ENCODE measurements at regions not wholly inside any gene's neighbourhood (a gene's known extent, or its start where the extent isn't known, plus 50 kb on each side); places are given as distances from the start of the nearest gene placed in this dataset.

- H3K9ac ChIP-seq (ENCODE audit: insufficient read depth in 1 of 2, low read length in 2 of 2): no peak overlapping the region
- DNase-seq (no peak), ATAC-seq (ENCODE audit: insufficient read depth, low FRiP score) (no peak)
- no peaks in the 10 kb centered on the region for H3K27me3 ChIP-seq (ENCODE audit: control insufficient read depth in 3 of 3, insufficient read depth in 3 of 3, low read length in 2 of 3)
- no peaks in the 10 kb centered on the region for H3K36me3 ChIP-seq (ENCODE audit: control insufficient read depth in 4 of 4, insufficient read depth in 4 of 4, low read length in 4 of 4)
- H3K4me1 ChIP-seq (ENCODE audit: control insufficient read depth in 5 of 5, insufficient read depth in 5 of 5, low read length in 5 of 5): no peaks in the 10 kb centered on the region
- TF ChIP-seq CTCF (IDR thresholded peaks at IDR 0.05; ENCODE audit: control extremely low read depth, extremely low read depth): no peak
- 89 to 92% methylated on average over 6 of the region's 6 CpGs for WGBS, 2 donors
- no peak overlapping the region for H3K27ac ChIP-seq (ENCODE audit: low read depth in 1 of 2, low read length in 1 of 2)
- H3K4me3 ChIP-seq: no peak overlapping the region
- H3K9me3 ChIP-seq (ENCODE audit: control insufficient read depth in 4 of 4, insufficient read depth in 3 of 4, low read length in 3 of 4): no peaks in the 10 kb centered on the region
These were observed 130.4 kb upstream of the CLINT1 start for GRCh38 chr5:157989296-157989695.

- Histone ChIP-seq H3K27ac (ENCODE audit: low read depth in 1 of 2, low read length in 1 of 2) (no peak overlapping the region), H3K4me1 (ENCODE audit: control insufficient read depth in 5 of 5, insufficient read depth in 5 of 5, low read length in 5 of 5) (no peaks in the 10 kb centered on the region), H3K9me3 (ENCODE audit: control insufficient read depth in 4 of 4, insufficient read depth in 3 of 4, low read length in 3 of 4) (no peaks in the 10 kb centered on the region), H3K4me3 (no peak overlapping the region), H3K36me3 (ENCODE audit: control insufficient read depth in 4 of 4, insufficient read depth in 4 of 4, low read length in 4 of 4) (no peaks in the 10 kb centered on the region), H3K9ac (ENCODE audit: insufficient read depth in 1 of 2, low read length in 2 of 2) (no peak overlapping the region), H3K27me3 (ENCODE audit: control insufficient read depth in 3 of 3, insufficient read depth in 3 of 3, low read length in 2 of 3) (no peaks in the 10 kb centered on the region)
- DNase-seq (no peak), ATAC-seq (ENCODE audit: insufficient read depth, low FRiP score) (no peak)
- no peak for TF ChIP-seq CTCF (IDR thresholded peaks at IDR 0.05; ENCODE audit: control extremely low read depth, extremely low read depth)
- 93 to 95% methylated on average over 15 of the region's 15 CpGs for WGBS, 2 donors
These were observed 128.3 kb upstream of the CLINT1 start for GRCh38 chr5:157987259-157987658.

GRCh38 chr5:157986431-157986990 lies 127.6 kb upstream of the CLINT1 start:
- no peak overlapping the region for H3K27ac ChIP-seq (ENCODE audit: low read depth in 1 of 2, low read length in 1 of 2)
- H3K27me3 ChIP-seq (ENCODE audit: control insufficient read depth in 3 of 3, insufficient read depth in 3 of 3, low read length in 2 of 3): no peaks in the 10 kb centered on the region
- H3K9ac ChIP-seq (ENCODE audit: insufficient read depth in 1 of 2, low read length in 2 of 2): no peak overlapping the region
- no peaks in the 10 kb centered on the region for H3K4me1 ChIP-seq (ENCODE audit: control insufficient read depth in 5 of 5, insufficient read depth in 5 of 5, low read length in 5 of 5)
- DNase-seq (no peak), ATAC-seq (ENCODE audit: insufficient read depth, low FRiP score) (no peak)
- no peaks in the 10 kb centered on the region for H3K36me3 ChIP-seq (ENCODE audit: control insufficient read depth in 4 of 4, insufficient read depth in 4 of 4, low read length in 4 of 4)
- 97% methylated on average over 29 of the region's 29 CpGs for WGBS, 2 donors
- H3K4me3 ChIP-seq: no peak overlapping the region
- no peak for TF ChIP-seq CTCF (IDR thresholded peaks at IDR 0.05; ENCODE audit: control extremely low read depth, extremely low read depth)
- no peaks in the 10 kb centered on the region for H3K9me3 ChIP-seq (ENCODE audit: control insufficient read depth in 4 of 4, insufficient read depth in 3 of 4, low read length in 3 of 4)

- no peak for DNase-seq
These were observed 125.7 kb upstream of the CLINT1 start for GRCh38 chr5:157984611-157985010.

More at GRCh38 chr5:157984611-157985010, 125.7 kb upstream of the CLINT1 start:
- no peaks in the 10 kb centered on the region for H3K27me3 ChIP-seq (ENCODE audit: control insufficient read depth in 3 of 3, insufficient read depth in 3 of 3, low read length in 2 of 3)
- ATAC-seq (ENCODE audit: insufficient read depth, low FRiP score): no peak
- no peak overlapping the region for H3K9ac ChIP-seq (ENCODE audit: insufficient read depth in 1 of 2, low read length in 2 of 2)
- no peak overlapping the region for H3K4me3 ChIP-seq
- WGBS, 2 donors: 91 to 96% methylated on average over 5 of the region's 5 CpGs
- H3K27ac ChIP-seq (ENCODE audit: low read depth in 1 of 2, low read length in 1 of 2): no peak overlapping the region
- H3K36me3 ChIP-seq (ENCODE audit: control insufficient read depth in 4 of 4, insufficient read depth in 4 of 4, low read length in 4 of 4): no peaks in the 10 kb centered on the region
- no peaks in the 10 kb centered on the region for H3K4me1 ChIP-seq (ENCODE audit: control insufficient read depth in 5 of 5, insufficient read depth in 5 of 5, low read length in 5 of 5)
- no peak for TF ChIP-seq CTCF (IDR thresholded peaks at IDR 0.05; ENCODE audit: control extremely low read depth, extremely low read depth)
- H3K9me3 ChIP-seq (ENCODE audit: control insufficient read depth in 4 of 4, insufficient read depth in 3 of 4, low read length in 3 of 4): no peaks in the 10 kb centered on the region

Measured in lung (tissue), 11 donors.